K562 (cell line): ENCODE measurements at regions not wholly inside any gene's neighbourhood (a gene's known extent, or its start where the extent isn't known, plus 50 kb on each side); places are given as distances from the start of the nearest gene placed in this dataset.

Experiments
- ATAC-seq: fragments of 200-7000 bp; cut with Tn5 transposase; 3 replicates; pipeline ENCODE4 v1.9.1; 2020; ENCODE audit warnings: moderate library complexity
- BruUV-seq: library from RNA; stranded (reverse); fragments of 400-500 nt; replicated peaks from 2 replicates; lab custom pipeline; 2021; lab: Mats Ljungman, UMichigan
- CTCF ChIA-PET: fragments of 300-600 bp; formaldehyde crosslinking; extraction: SDS; loops from one replicate; lab custom pipeline; 2021; ENCODE audit warnings: low intra/inter-chr PET ratio; lab: Yijun Ruan, JAX
- POLR2A ChIA-PET: fragments of 300-600, 350-650 bp; sonication (Branson Sonifier 250); formaldehyde crosslinking; extraction: SDS; loops from one replicate; lab custom pipeline; 2021; ENCODE audit warnings: antibody characterized with exemption, inconsistent platforms; lab: Yijun Ruan, JAX
- DNase-seq, 4 experiments: peaks; one replicate each; pipeline versions ENCODE4 v3.0.0 to v3.0.0-alpha.2; 2011 to 2018; ENCODE audit warnings: low spot score in 3 of 4, mixed read lengths in 3 of 4; ENCODE audit errors: extremely low read depth in 1 of 4
- FAIRE-seq: peaks from 2 replicates; lab custom pipeline; 2011; peaks lifted over from hg19 to GRCh38; lab: Jason Lieb, UNC
- H2AFZ ChIP-seq: 2 replicates; pipeline ENCODE4 v1.6.0; 2011; ENCODE audit warnings: low read depth, low read length, control low read depth, inconsistent platforms
- H3K27ac ChIP-seq: fragments of 200-600 bp; 3 replicates; pipeline ENCODE4 v1.8.0; 2011; ENCODE audit warnings: low read depth, mild to moderate bottlenecking, control low read depth, inconsistent platforms, low read length, moderate library complexity, mixed read lengths; ENCODE audit errors: extremely low read depth
- H3K27me3 ChIP-seq, 2 experiments: fragments of 300-600 bp in 1 of 2; 2 replicates in 1 of 2; 3 replicates in 1 of 2; pipeline versions ENCODE4 v1.6.0 to v1.8.0; 2011; ENCODE audit warnings: inconsistent platforms in 2 of 2, low read length in 2 of 2, mild to moderate bottlenecking in 1 of 2, mixed read lengths in 1 of 2, moderate library complexity in 1 of 2; ENCODE audit not compliant: control insufficient read depth in 2 of 2, insufficient read depth in 2 of 2
- H3K36me3 ChIP-seq: fragments of 300-600 bp; 3 replicates; pipeline ENCODE4 v1.8.0; 2011; ENCODE audit warnings: mild to moderate bottlenecking, low read length, inconsistent platforms; ENCODE audit not compliant: control insufficient read depth, insufficient read depth
- H3K4me1 ChIP-seq, 2 experiments: fragments of 200-600 bp in 1 of 2; replicated peaks in 1 of 2; 2 replicates in 1 of 2; 3 replicates in 1 of 2; pipeline versions ENCODE4 v1.5.1 to v1.8.0; 2011; ENCODE audit warnings: inconsistent platforms in 2 of 2, low read length in 2 of 2, mild to moderate bottlenecking in 1 of 2, mixed read lengths in 1 of 2, moderate library complexity in 1 of 2; ENCODE audit not compliant: control insufficient read depth in 2 of 2, insufficient read depth in 2 of 2
- H3K4me2 ChIP-seq: 2 replicates; pipeline ENCODE4 v1.6.1; 2011; ENCODE audit warnings: low read length, control low read depth, inconsistent platforms, mixed read lengths; ENCODE audit not compliant: insufficient read depth
- H3K4me3 ChIP-seq: fragments of 200-600 bp; sonication (generic), shearing (Covaris generic); 2 replicates; pipeline ENCODE4 v1.5.1; 2016; ENCODE audit warnings: control low read depth, inconsistent platforms
- H3K79me2 ChIP-seq: fragments of 200-600 bp; 3 replicates; pipeline ENCODE4 v1.8.0; 2011; ENCODE audit warnings: low read length, inconsistent platforms; ENCODE audit not compliant: control insufficient read depth, insufficient read depth
- H3K9ac ChIP-seq, 2 experiments: 2 replicates each; pipeline versions ENCODE4 v1.6.0 to v1.6.1; 2011; ENCODE audit warnings: low read depth in 2 of 2, low read length in 2 of 2, control low read depth in 1 of 2, inconsistent platforms in 1 of 2, mild to moderate bottlenecking in 1 of 2, mixed read lengths in 1 of 2; ENCODE audit not compliant: insufficient read depth in 1 of 2
- H3K9me1 ChIP-seq: one replicate; pipeline ENCODE4 v1.6.0; 2011; ENCODE audit warnings: inconsistent platforms, mild to moderate bottlenecking, low read length, moderate library complexity; ENCODE audit not compliant: control insufficient read depth, insufficient read depth
- H3K9me3 ChIP-seq: replicated peaks from 2 replicates; pipeline ENCODE4 v1.5.1; 2011; ENCODE audit warnings: low read depth, low read length, inconsistent platforms; ENCODE audit not compliant: control insufficient read depth, insufficient read depth
- H4K20me1 ChIP-seq: replicated peaks from 2 replicates; pipeline ENCODE4 v1.6.1; 2011; ENCODE audit warnings: low read length, inconsistent platforms, mixed read lengths; ENCODE audit not compliant: control insufficient read depth, insufficient read depth
- ARNT ChIP-seq, 2 experiments: fragments of 450-650 bp; IDR thresholded peaks; 2 replicates each; pipeline ENCODE4 v1.6.1; 2016; ENCODE audit warnings: mild to moderate bottlenecking in 1 of 2
- BCL6 ChIP-seq: fragments of 250-450 bp; sonication (Bioruptor Pico); IDR thresholded peaks from 2 replicates; pipeline ENCODE4 v1.4.0; 2020
- CCAR2 ChIP-seq: fragments of 200-400 bp; formaldehyde crosslinking; IDR thresholded peaks from 2 replicates; pipeline ENCODE4 v1.6.1; 2017; ENCODE audit warnings: mild to moderate bottlenecking, low read depth, low read length
- HMG20A ChIP-seq: fragments of 450-650 bp; formaldehyde crosslinking; conservative IDR thresholded peaks from 2 replicates; pipeline ENCODE4 v1.4.0; 2020; ENCODE audit warnings: mild to moderate bottlenecking, mixed read lengths
- HNRNPK ChIP-seq: fragments of 200-400 bp; formaldehyde crosslinking; IDR thresholded peaks from one replicate; pipeline ENCODE4 v1.6.1; 2018; ENCODE audit warnings: mild to moderate bottlenecking, low read depth, low read length; ENCODE audit not compliant: poor library complexity, severe bottlenecking
- LEF1 ChIP-seq: fragments of 450-650 bp; IDR thresholded peaks from 2 replicates; pipeline ENCODE4 v1.6.1; 2016; ENCODE audit warnings: mild to moderate bottlenecking
- MCM2 ChIP-seq: fragments of 450-650 bp; IDR thresholded peaks from 2 replicates; pipeline ENCODE4 v1.6.1; 2017; ENCODE audit warnings: low read depth, mild to moderate bottlenecking
- NONO ChIP-seq, 2 experiments: fragments of 200-400 bp in 1 of 2; fragments of 450-650 bp in 1 of 2; formaldehyde crosslinking in 1 of 2; IDR thresholded peaks; 2 replicates each; pipeline ENCODE4 v1.6.1; 2017; ENCODE audit warnings: low read depth in 2 of 2, mild to moderate bottlenecking in 2 of 2, moderate library complexity in 2 of 2, low read length in 1 of 2
- RUNX1 ChIP-seq: sonication (generic); IDR thresholded peaks from 2 replicates; pipeline ENCODE4 v1.6.1; 2016; ENCODE audit warnings: antibody characterized with exemption, low read depth
- TAF15 ChIP-seq: fragments of 200-400 bp; formaldehyde crosslinking; IDR thresholded peaks from 2 replicates; pipeline ENCODE4 v1.6.1; 2017; ENCODE audit warnings: mild to moderate bottlenecking, low read depth, low read length, moderate library complexity
- ZNF324 ChIP-seq: fragments of 250-450 bp; sonication (Bioruptor Pico); IDR thresholded peaks from 2 replicates; pipeline ENCODE4 v1.4.0; 2020; ENCODE audit warnings: mild to moderate bottlenecking
- ZNF764 ChIP-seq: fragments of 250-450 bp; sonication (Bioruptor Pico); IDR thresholded peaks from 2 replicates; pipeline ENCODE4 v1.4.0; 2020; ENCODE audit warnings: low read depth, mild to moderate bottlenecking, moderate library complexity
- WGBS: fragments of 100-300 bp; shearing (Covaris generic); methylation state at CpG from one replicate; pipeline ENCODE4 v1.1.6; 2016; ENCODE audit warnings: low coverage, mixed read lengths; ENCODE audit not compliant: insufficient coverage; ENCODE audit errors: missing lambda C conversion rate; 5-methylcytosine and 5-hydroxymethylcytosine counted together
- in situ Hi-C: fragments of 300-500 bp; cut with MboI; formaldehyde crosslinking; loops from 4 replicates; pipeline ENCODE4 v1.15.0; 2018; ENCODE audit warnings: inconsistent platforms, mixed read lengths
- intact Hi-C: fragments of 100-400 bp; cut with micrococcal nuclease; formaldehyde crosslinking; loops from 2 replicates; pipeline ENCODE4 v1.14.2; 2022
- TF ChIP-seq, protein P1 (sequence below): fragments of 250-450 bp; sonication (Bioruptor Pico); IDR thresholded peaks from 2 replicates; pipeline ENCODE4 v1.5.0; 2022; ENCODE audit warnings: mild to moderate bottlenecking
- TF ChIP-seq, protein P2 (sequence below): fragments of 450-650 bp; IDR thresholded peaks from 2 replicates; pipeline ENCODE4 v1.7.1; 2018; ENCODE audit warnings: mild to moderate bottlenecking, low read depth; ENCODE audit not compliant: partially characterized antibody
- TF ChIP-seq, protein P3 (sequence below), 2 experiments: IDR thresholded peaks in 1 of 2; conservative IDR thresholded peaks in 1 of 2; 2 replicates each; pipeline ENCODE4 v1.6.1; 2016; ENCODE audit warnings: low read depth in 2 of 2, mild to moderate bottlenecking in 1 of 2, missing compliant biosample characterization in 1 of 2, missing genetic modification characterization in 1 of 2, moderate library complexity in 1 of 2

DNA sequence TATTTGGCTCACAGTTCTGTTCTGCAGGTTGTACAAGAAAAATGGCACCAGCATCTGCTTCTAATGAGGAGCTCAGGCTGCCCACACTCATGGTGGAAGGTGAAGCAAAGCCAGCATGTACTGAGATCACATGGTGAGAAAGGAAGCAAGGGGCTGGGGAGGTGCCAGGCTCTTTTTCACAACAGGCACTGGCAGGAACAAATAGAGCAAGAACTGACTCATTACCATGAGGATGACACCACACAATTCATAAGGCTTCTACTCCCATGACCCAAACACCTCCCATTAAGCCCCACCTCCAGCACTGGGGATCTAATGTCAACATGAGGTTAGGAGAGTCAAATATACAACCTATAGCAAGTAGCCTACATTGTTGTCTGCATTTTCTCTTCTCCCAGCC lies 522.6 kb downstream of the RFC3 start (continued):
- TF ChIP-seq, protein P1, sequence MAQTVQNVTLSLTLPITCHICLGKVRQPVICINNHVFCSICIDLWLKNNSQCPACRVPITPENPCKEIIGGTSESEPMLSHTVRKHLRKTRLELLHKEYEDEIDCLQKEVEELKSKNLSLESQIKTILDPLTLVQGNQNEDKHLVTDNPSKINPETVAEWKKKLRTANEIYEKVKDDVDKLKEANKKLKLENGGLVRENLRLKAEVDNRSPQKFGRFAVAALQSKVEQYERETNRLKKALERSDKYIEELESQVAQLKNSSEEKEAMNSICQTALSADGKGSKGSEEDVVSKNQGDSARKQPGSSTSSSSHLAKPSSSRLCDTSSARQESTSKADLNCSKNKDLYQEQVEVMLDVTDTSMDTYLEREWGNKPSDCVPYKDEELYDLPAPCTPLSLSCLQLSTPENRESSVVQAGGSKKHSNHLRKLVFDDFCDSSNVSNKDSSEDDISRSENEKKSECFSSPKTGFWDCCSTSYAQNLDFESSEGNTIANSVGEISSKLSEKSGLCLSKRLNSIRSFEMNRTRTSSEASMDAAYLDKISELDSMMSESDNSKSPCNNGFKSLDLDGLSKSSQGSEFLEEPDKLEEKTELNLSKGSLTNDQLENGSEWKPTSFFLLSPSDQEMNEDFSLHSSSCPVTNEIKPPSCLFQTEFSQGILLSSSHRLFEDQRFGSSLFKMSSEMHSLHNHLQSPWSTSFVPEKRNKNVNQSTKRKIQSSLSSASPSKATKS (CRISPR knock-in tag), result no peak
- TF ChIP-seq NONO (IDR thresholded peaks at IDR 0.05; ENCODE audit: low read depth in 2 of 2, low read length in 1 of 2), result no peak
- TF ChIP-seq RUNX1, result no peak
- no peak for TF ChIP-seq HMG20A (CRISPR knock-in tag)
- no peak for TF ChIP-seq BCL6
- TF ChIP-seq ZNF324, result no peak

DNA sequence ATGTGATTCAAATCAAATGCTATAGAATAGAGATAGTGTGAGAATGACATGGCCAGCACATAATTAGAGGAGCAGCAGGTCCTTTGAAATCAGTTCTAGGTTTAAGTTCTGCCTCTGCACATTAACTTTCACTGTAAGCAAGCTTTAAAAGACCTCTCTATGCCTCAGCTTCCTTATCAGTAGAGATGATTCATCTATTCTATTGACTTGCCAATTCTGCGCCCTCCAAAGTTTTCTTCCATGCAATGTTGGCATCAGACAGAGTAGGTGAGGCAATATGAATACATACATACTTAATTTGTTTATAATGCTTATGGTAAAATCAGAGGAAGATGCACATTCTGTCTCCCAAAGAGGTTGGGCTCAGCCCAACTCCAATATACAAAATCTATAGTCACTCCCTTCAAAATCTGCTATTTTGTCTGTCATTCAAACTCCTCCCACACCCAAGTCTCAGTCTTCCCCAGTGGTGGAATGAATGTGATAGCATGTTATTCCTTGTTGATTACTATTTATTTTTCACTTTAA lies 525.5 kb downstream of the RFC3 start:
- no peak overlapping the region for H3K9ac ChIP-seq
- H3K4me2 ChIP-seq, result no peak overlapping the region
- POLR2A ChIA-PET, result no interaction called here
- DNase-seq (no peak), FAIRE-seq (no peak), ATAC-seq (no peak)
- H3K27ac ChIP-seq, result no peak overlapping the region
- no peaks in the 10 kb centered on the region for H3K9me1 ChIP-seq
- no peak overlapping the region for H2AFZ ChIP-seq
- CTCF ChIA-PET, result no interaction called here
- in situ Hi-C loops, result no loop called here
- 0% methylated on average over 1 of the region's 1 CpG for WGBS
- no peaks in the 10 kb centered on the region for H3K79me2 ChIP-seq
- no peaks in the 10 kb centered on the region for H3K36me3 ChIP-seq
- H3K27me3 ChIP-seq, result no peaks in the 10 kb centered on the region
- H3K4me3 ChIP-seq, result no peak overlapping the region
- no peaks in the 10 kb centered on the region for H3K9me3 ChIP-seq
- no peaks in the 10 kb centered on the region for H4K20me1 ChIP-seq
- no peaks in the 10 kb centered on the region for H3K4me1 ChIP-seq
- no TSS peak for BruUV-seq
- intact Hi-C loops, result no loop called here
- no peak for TF ChIP-seq LEF1
- no peak for TF ChIP-seq ZNF764 (CRISPR knock-in tag)
- TF ChIP-seq TAF15, result no peak
- TF ChIP-seq MCM2, result no peak
- TF ChIP-seq, protein P2, sequence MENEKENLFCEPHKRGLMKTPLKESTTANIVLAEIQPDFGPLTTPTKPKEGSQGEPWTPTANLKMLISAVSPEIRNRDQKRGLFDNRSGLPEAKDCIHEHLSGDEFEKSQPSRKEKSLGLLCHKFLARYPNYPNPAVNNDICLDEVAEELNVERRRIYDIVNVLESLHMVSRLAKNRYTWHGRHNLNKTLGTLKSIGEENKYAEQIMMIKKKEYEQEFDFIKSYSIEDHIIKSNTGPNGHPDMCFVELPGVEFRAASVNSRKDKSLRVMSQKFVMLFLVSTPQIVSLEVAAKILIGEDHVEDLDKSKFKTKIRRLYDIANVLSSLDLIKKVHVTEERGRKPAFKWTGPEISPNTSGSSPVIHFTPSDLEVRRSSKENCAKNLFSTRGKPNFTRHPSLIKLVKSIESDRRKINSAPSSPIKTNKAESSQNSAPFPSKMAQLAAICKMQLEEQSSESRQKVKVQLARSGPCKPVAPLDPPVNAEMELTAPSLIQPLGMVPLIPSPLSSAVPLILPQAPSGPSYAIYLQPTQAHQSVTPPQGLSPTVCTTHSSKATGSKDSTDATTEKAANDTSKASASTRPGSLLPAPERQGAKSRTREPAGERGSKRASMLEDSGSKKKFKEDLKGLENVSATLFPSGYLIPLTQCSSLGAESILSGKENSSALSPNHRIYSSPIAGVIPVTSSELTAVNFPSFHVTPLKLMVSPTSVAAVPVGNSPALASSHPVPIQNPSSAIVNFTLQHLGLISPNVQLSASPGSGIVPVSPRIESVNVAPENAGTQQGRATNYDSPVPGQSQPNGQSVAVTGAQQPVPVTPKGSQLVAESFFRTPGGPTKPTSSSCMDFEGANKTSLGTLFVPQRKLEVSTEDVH, result no peak
- no peak for TF ChIP-seq HNRNPK
- TF ChIP-seq ARNT (IDR thresholded peaks at IDR 0.05), result no peak
- no peak for TF ChIP-seq CCAR2
- TF ChIP-seq, protein P3, sequence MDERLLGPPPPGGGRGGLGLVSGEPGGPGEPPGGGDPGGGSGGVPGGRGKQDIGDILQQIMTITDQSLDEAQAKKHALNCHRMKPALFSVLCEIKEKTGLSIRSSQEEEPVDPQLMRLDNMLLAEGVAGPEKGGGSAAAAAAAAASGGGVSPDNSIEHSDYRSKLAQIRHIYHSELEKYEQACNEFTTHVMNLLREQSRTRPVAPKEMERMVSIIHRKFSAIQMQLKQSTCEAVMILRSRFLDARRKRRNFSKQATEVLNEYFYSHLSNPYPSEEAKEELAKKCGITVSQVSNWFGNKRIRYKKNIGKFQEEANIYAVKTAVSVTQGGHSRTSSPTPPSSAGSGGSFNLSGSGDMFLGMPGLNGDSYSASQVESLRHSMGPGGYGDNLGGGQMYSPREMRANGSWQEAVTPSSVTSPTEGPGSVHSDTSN (CRISPR knock-in tag; IDR thresholded peaks at IDR 0.05; ENCODE audit: low read depth), result no peak
- TF ChIP-seq, protein P3 (tag; conservative IDR thresholded peaks at IDR 0.05; ENCODE audit: low read depth), result no peak
